ENCODE measurements at regions not wholly inside any gene's neighbourhood (a gene's known extent, or its start where the extent isn't known, plus 50 kb on each side); places are given as distances from the start of the nearest gene placed in this dataset.
"Not testable (repeated sequence)": the region's sequence is repeated elsewhere in the genome, so short reads cannot be mapped to it uniquely, and the experiment has no call there.

GRCh38 chr1:149664624-149665023, 81.0 kb downstream of the PPIAL4C start:
- TF ChIP-seq ZNF790 (CRISPR knock-in tag; IDR thresholded peaks at IDR 0.05; ENCODE audit: borderline replicate concordance); CTCF (CRISPR knock-in tag; IDR thresholded peaks at IDR 0.05): not testable (repeated sequence)
- TF ChIP-seq, protein P1, sequence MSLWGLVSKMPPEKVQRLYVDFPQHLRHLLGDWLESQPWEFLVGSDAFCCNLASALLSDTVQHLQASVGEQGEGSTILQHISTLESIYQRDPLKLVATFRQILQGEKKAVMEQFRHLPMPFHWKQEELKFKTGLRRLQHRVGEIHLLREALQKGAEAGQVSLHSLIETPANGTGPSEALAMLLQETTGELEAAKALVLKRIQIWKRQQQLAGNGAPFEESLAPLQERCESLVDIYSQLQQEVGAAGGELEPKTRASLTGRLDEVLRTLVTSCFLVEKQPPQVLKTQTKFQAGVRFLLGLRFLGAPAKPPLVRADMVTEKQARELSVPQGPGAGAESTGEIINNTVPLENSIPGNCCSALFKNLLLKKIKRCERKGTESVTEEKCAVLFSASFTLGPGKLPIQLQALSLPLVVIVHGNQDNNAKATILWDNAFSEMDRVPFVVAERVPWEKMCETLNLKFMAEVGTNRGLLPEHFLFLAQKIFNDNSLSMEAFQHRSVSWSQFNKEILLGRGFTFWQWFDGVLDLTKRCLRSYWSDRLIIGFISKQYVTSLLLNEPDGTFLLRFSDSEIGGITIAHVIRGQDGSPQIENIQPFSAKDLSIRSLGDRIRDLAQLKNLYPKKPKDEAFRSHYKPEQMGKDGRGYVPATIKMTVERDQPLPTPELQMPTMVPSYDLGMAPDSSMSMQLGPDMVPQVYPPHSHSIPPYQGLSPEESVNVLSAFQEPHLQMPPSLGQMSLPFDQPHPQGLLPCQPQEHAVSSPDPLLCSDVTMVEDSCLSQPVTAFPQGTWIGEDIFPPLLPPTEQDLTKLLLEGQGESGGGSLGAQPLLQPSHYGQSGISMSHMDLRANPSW (CRISPR knock-in tag; IDR thresholded peaks at IDR 0.05; ENCODE audit: borderline replicate concordance), result not testable (repeated sequence)

Measured in HepG2 (cell line).